H1 (cell line): ENCODE measurements at regions not wholly inside any gene's neighbourhood (a gene's known extent, or its start where the extent isn't known, plus 50 kb on each side); places are given as distances from the start of the nearest gene placed in this dataset.

Experiments
- CTCF ChIA-PET: fragments of 300-600 bp; sonication (Branson Sonifier 250); formaldehyde crosslinking; loops from one replicate; lab custom pipeline; 2021; ENCODE audit not compliant: partially characterized antibody; lab: Charles Lee
- POLR2A ChIA-PET: fragments of 300-600 bp; sonication (Branson Sonifier 250); formaldehyde crosslinking; loops from one replicate; lab custom pipeline; 2021; ENCODE audit warnings: inconsistent platforms; ENCODE audit not compliant: partially characterized antibody; lab: Charles Lee
- DNase-seq, 2 experiments: peaks; one replicate each; pipeline versions ENCODE4 v3.0.0 to v3.0.0-alpha.2; 2010 to 2022; ENCODE audit warnings: low spot score in 2 of 2, low read depth in 1 of 2, mixed read lengths in 1 of 2
- FAIRE-seq: peaks from 2 replicates; lab custom pipeline; 2011; peaks lifted over from hg19 to GRCh38; lab: Jason Lieb, UNC
- H2AFZ ChIP-seq: 2 replicates; pipeline ENCODE4 v1.8.1; 2012; ENCODE audit warnings: low read length, inconsistent platforms
- H2AK5ac ChIP-seq: 2 replicates; pipeline ENCODE4 v1.6.1; 2013; ENCODE audit warnings: low read depth, low read length
- H2BK120ac ChIP-seq: replicated peaks from 2 replicates; pipeline ENCODE3; 2013; ENCODE audit warnings: low read depth, low read length, inconsistent platforms
- H2BK12ac ChIP-seq: 2 replicates; pipeline ENCODE4 v1.6.1; 2013; ENCODE audit warnings: low read depth, low read length
- H2BK15ac ChIP-seq: 2 replicates; pipeline ENCODE4 v1.6.1; 2013; ENCODE audit warnings: low read length
- H2BK20ac ChIP-seq: 2 replicates; pipeline ENCODE4 v1.6.1; 2013; ENCODE audit warnings: low read length
- H2BK5ac ChIP-seq: 2 replicates; pipeline ENCODE4 v1.6.1; 2013; ENCODE audit warnings: low read depth, low read length
- H3K14ac ChIP-seq: 2 replicates; pipeline ENCODE4 v1.6.1; 2013; ENCODE audit warnings: inconsistent platforms; ENCODE audit not compliant: insufficient read length
- H3K18ac ChIP-seq: 2 replicates; pipeline ENCODE4 v1.6.1; 2013; ENCODE audit warnings: low read length; ENCODE audit errors: extremely low read depth
- H3K23ac ChIP-seq: 2 replicates; pipeline ENCODE4 v1.6.1; 2013; ENCODE audit warnings: inconsistent platforms; ENCODE audit not compliant: insufficient read length
- H3K23me2 ChIP-seq: 2 replicates; pipeline ENCODE4 v1.6.1; 2013; ENCODE audit warnings: low read depth, low read length
- H3K27ac ChIP-seq: 2 replicates; pipeline ENCODE4 v1.6.1; 2011; ENCODE audit warnings: low read depth, low read length, inconsistent platforms
- H3K27me3 ChIP-seq, 4 experiments: replicated peaks in 1 of 4; 1 replicate in 1 of 4; 2 replicates in 3 of 4; pipeline versions ENCODE4 v1.6.1 to v1.8.1; 2011 to 2013; ENCODE audit warnings: low read length in 3 of 4, mild to moderate bottlenecking in 3 of 4, inconsistent platforms in 2 of 4, mixed read lengths in 2 of 4, moderate library complexity in 1 of 4; ENCODE audit not compliant: control insufficient read depth in 3 of 4, insufficient read depth in 3 of 4; ENCODE audit errors: extremely low read depth in 1 of 4
- H3K36me3 ChIP-seq, 4 experiments: 2 replicates each; pipeline versions ENCODE4 v1.6.1 to v1.8.1; 2011 to 2013; ENCODE audit warnings: mild to moderate bottlenecking in 4 of 4, low read length in 3 of 4, moderate library complexity in 2 of 4, control low read depth in 1 of 4, inconsistent platforms in 1 of 4; ENCODE audit not compliant: insufficient read depth in 4 of 4, control insufficient read depth in 2 of 4
- H3K4ac ChIP-seq: replicated peaks from 2 replicates; pipeline ENCODE3; 2013; ENCODE audit warnings: low read length, low read depth, mixed read lengths, inconsistent platforms; ENCODE audit not compliant: insufficient read length
- H3K4me1 ChIP-seq, 4 experiments: replicated peaks in 1 of 4; 1 replicate in 1 of 4; 2 replicates in 3 of 4; pipeline versions ENCODE4 v1.6.1 to v1.8.1; 2011 to 2013; ENCODE audit warnings: low read length in 3 of 4, inconsistent platforms in 2 of 4, mixed read lengths in 1 of 4; ENCODE audit not compliant: insufficient read depth in 4 of 4, control insufficient read depth in 3 of 4
- H3K4me2 ChIP-seq, 2 experiments: 2 replicates each; pipeline versions ENCODE4 v1.6.1 to v1.8.1; 2011 to 2013; ENCODE audit warnings: low read depth in 2 of 2, low read length in 2 of 2, control low read depth in 1 of 2, inconsistent platforms in 1 of 2, mild to moderate bottlenecking in 1 of 2; ENCODE audit not compliant: insufficient read depth in 1 of 2
- H3K4me3 ChIP-seq, 4 experiments: fragments of 200-600, 300-600 bp in 1 of 4; sonication (generic), shearing (Covaris generic), sonication (Bioruptor Twin) in 1 of 4; 2 replicates each; pipeline versions ENCODE4 v1.5.1 to v1.8.1; 2011 to 2016; ENCODE audit warnings: low read length in 4 of 4, low read depth in 3 of 4, control low read depth in 2 of 4, inconsistent platforms in 2 of 4, mild to moderate bottlenecking in 2 of 4, mixed read lengths in 1 of 4, moderate library complexity in 1 of 4; ENCODE audit not compliant: insufficient read depth in 2 of 4; ENCODE audit errors: extremely low read depth in 1 of 4
- H3K56ac ChIP-seq: replicated peaks from 2 replicates; pipeline ENCODE3; 2013; ENCODE audit warnings: low read depth, mild to moderate bottlenecking, mixed read lengths, low read length, inconsistent platforms; ENCODE audit not compliant: insufficient read length
- H3K79me1 ChIP-seq: 2 replicates; pipeline ENCODE4 v1.6.1; 2013; ENCODE audit warnings: low read depth, low read length, control low read depth
- H3K79me2 ChIP-seq, 2 experiments: 2 replicates each; pipeline versions ENCODE4 v1.6.1 to v1.8.1; 2012 to 2013; ENCODE audit warnings: low read length in 2 of 2, mild to moderate bottlenecking in 2 of 2, inconsistent platforms in 1 of 2; ENCODE audit not compliant: insufficient read depth in 2 of 2, control insufficient read depth in 1 of 2
- H3K9ac ChIP-seq, 4 experiments: replicated peaks in 1 of 4; 1 replicate in 1 of 4; 2 replicates in 3 of 4; pipeline versions ENCODE4 v1.6.1 to v1.8.1; 2011 to 2013; ENCODE audit warnings: low read depth in 3 of 4, low read length in 3 of 4, control low read depth in 2 of 4, mild to moderate bottlenecking in 2 of 4, moderate library complexity in 2 of 4, inconsistent platforms in 1 of 4; ENCODE audit errors: extremely low read depth in 1 of 4
- H3K9me3 ChIP-seq, 2 experiments: 2 replicates each; pipeline versions ENCODE4 v1.6.1 to v1.8.1; 2012 to 2013; ENCODE audit warnings: mild to moderate bottlenecking in 2 of 2, moderate library complexity in 2 of 2, control low read depth in 1 of 2, inconsistent platforms in 1 of 2, low read depth in 1 of 2, low read length in 1 of 2, mixed read lengths in 1 of 2; ENCODE audit not compliant: insufficient read depth in 2 of 2
- H4K20me1 ChIP-seq, 2 experiments: replicated peaks in 1 of 2; 2 replicates each; pipeline versions ENCODE3 to v1.8.1; 2011 to 2013; ENCODE audit warnings: inconsistent platforms in 2 of 2, low read length in 2 of 2, mild to moderate bottlenecking in 1 of 2; ENCODE audit not compliant: insufficient read depth in 2 of 2, control insufficient read depth in 1 of 2
- H4K5ac ChIP-seq: 2 replicates; pipeline ENCODE4 v1.6.1; 2013; ENCODE audit warnings: low read length, low read depth, mixed read lengths, inconsistent platforms; ENCODE audit not compliant: insufficient read length
- H4K8ac ChIP-seq: 2 replicates; pipeline ENCODE4 v1.8.0; 2013; ENCODE audit warnings: mild to moderate bottlenecking, moderate library complexity, low read length, inconsistent platforms; ENCODE audit not compliant: insufficient read depth; ENCODE audit errors: extremely low read depth
- H4K91ac ChIP-seq: replicated peaks from 2 replicates; pipeline ENCODE3; 2013; ENCODE audit warnings: low read length, mixed read lengths, inconsistent platforms; ENCODE audit not compliant: insufficient read length
- BACH1 ChIP-seq: IDR thresholded peaks from 2 replicates; pipeline ENCODE4 v1.6.1; 2012; ENCODE audit warnings: low read length, improper control_type of control experiment
- BCL11A ChIP-seq, 2 experiments: IDR thresholded peaks; one replicate each; pipeline ENCODE4 v1.6.1; 2011; ENCODE audit warnings: low read depth in 2 of 2, low read length in 2 of 2, mild to moderate bottlenecking in 2 of 2
- GABPA ChIP-seq: IDR thresholded peaks from 2 replicates; pipeline ENCODE4 v1.6.1; 2011; ENCODE audit warnings: mild to moderate bottlenecking, low read length, moderate library complexity, borderline replicate concordance; ENCODE audit not compliant: insufficient read depth
- JUN ChIP-seq: IDR thresholded peaks from 2 replicates; pipeline ENCODE4 v1.6.1; 2011; ENCODE audit warnings: low read depth, mild to moderate bottlenecking, improper control_type of control experiment, low read length
- KDM1A ChIP-seq: fragments of 200-600, 300-600 bp; sonication (generic); IDR thresholded peaks from 2 replicates; pipeline ENCODE4 v1.7.1; 2016; ENCODE audit warnings: mild to moderate bottlenecking, low read length, borderline replicate concordance
- POU5F1 ChIP-seq: IDR thresholded peaks from 2 replicates; pipeline ENCODE4 v1.6.1; 2011; ENCODE audit warnings: low read depth, mild to moderate bottlenecking, low read length, moderate library complexity
- RAD21 ChIP-seq, 2 experiments: IDR thresholded peaks in 1 of 2; conservative IDR thresholded peaks in 1 of 2; 2 replicates each; pipeline ENCODE4 v1.6.1; 2011; ENCODE audit warnings: low read depth in 2 of 2, low read length in 2 of 2, improper control_type of control experiment in 1 of 2, inconsistent platforms in 1 of 2, mild to moderate bottlenecking in 1 of 2, moderate library complexity in 1 of 2
- RFX5 ChIP-seq: IDR thresholded peaks from 2 replicates; pipeline ENCODE4 v1.6.1; 2011; ENCODE audit warnings: low read depth, low read length, improper control_type of control experiment, borderline replicate concordance
- SIN3A ChIP-seq, 2 experiments: IDR thresholded peaks in 1 of 2; conservative IDR thresholded peaks in 1 of 2; 2 replicates each; pipeline ENCODE4 v1.6.1; 2011 to 2012; ENCODE audit warnings: low read length in 2 of 2, improper control_type of control experiment in 1 of 2, low read depth in 1 of 2, mild to moderate bottlenecking in 1 of 2
- TAF1 ChIP-seq: IDR thresholded peaks from 2 replicates; pipeline ENCODE4 v1.6.1; 2011; ENCODE audit warnings: mild to moderate bottlenecking, low read depth, low read length
- TAF7 ChIP-seq: optimal IDR thresholded peaks from 2 replicates; pipeline ENCODE3; 2011; ENCODE audit warnings: low read depth, mild to moderate bottlenecking, inconsistent platforms, low read length, moderate library complexity, borderline replicate concordance
- TCF12 ChIP-seq: IDR thresholded peaks from 2 replicates; pipeline ENCODE4 v1.6.1; 2011; ENCODE audit warnings: low read depth, mild to moderate bottlenecking, low read length
- WGBS, 2 experiments: shearing (Covaris generic) in 1 of 2; methylation state at CpG; one replicate each; pipeline versions ENCODE4 v1.1.6 to v1.1.7; 2013 to 2015; ENCODE audit warnings: low lambda C conversion rate in 2 of 2, mixed read lengths in 2 of 2, inconsistent platforms in 1 of 2, low coverage in 1 of 2, missing lambda C conversion rate in 1 of 2; ENCODE audit not compliant: insufficient replicate concordance in 2 of 2, insufficient coverage in 1 of 2, insufficient read length in 1 of 2; ENCODE audit errors: extremely low coverage in 1 of 2, missing lambda C conversion rate in 1 of 2; 5-methylcytosine and 5-hydroxymethylcytosine counted together
- TF ChIP-seq, protein P1 (sequence below): IDR thresholded peaks from 2 replicates; pipeline ENCODE4 v1.6.1; 2011; ENCODE audit warnings: low read depth, mild to moderate bottlenecking, low read length; ENCODE audit not compliant: insufficient read depth
- TF ChIP-seq, protein P2 (sequence below): IDR thresholded peaks from 2 replicates; pipeline ENCODE4 v1.6.1; 2012; ENCODE audit warnings: inconsistent platforms

DNA sequence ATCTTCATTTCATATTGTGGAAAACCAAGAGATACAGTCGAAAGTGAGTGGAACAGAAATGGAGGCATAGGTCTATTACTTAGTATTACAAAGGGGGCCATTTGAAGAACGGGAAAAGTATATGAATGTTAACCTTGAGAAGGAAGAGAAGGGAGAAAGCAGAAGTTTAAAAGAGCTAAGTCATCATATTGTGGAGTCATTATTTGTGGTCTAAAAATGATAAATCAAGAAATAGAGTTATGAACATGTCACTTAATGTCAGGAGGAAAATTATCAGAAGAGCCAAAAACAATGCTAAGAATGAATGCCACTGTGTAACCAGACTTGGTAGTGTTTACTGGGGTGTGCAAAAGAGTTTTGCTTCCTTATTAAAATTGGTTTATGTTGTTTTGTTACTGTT, 589.5 kb upstream of the LCORL start:
- Histone ChIP-seq H3K4me2 (no peak overlapping the region), H3K23me2 (no peaks in the 10 kb centered on the region; the same call in 1 of the 2 replicates), H2BK15ac (no peak overlapping the region), H3K4me3 (no peak overlapping the region), H3K9ac (no peak overlapping the region), H3K4ac (no peak overlapping the region), H4K91ac (no peak overlapping the region), H3K79me1 (no peaks in the 10 kb centered on the region), H3K79me2 (no peaks in the 10 kb centered on the region), H2AK5ac (no peak overlapping the region), H4K20me1 (no peaks in the 10 kb centered on the region), H3K14ac (no peak overlapping the region), H3K36me3 (no peaks in the 10 kb centered on the region), H2BK20ac (no peak overlapping the region), H3K18ac (no peak overlapping the region), H2BK12ac (no peak overlapping the region), H4K5ac (no peak overlapping the region), H2AFZ (no peak overlapping the region), H3K9me3 (no peaks in the 10 kb centered on the region), H3K56ac (no peak overlapping the region), H4K8ac (no peak overlapping the region), H2BK120ac (no peak overlapping the region), H3K27me3 (no peaks in the 10 kb centered on the region), H3K23ac (no peak overlapping the region), H3K4me1 (no peaks in the 10 kb centered on the region), H3K27ac (no peak overlapping the region), H2BK5ac (no peak overlapping the region)
- no peak for FAIRE-seq
- DNase-seq, result no peak
- ChIA-PET CTCF (no interaction called here), POLR2A (no interaction called here)
- 96% methylated on average over 2 of the region's 2 CpGs; no CpG with 5 or more reads in 1 of the 2 experiments for WGBS, 2 experiments
- TF ChIP-seq POU5F1 (no peak), RFX5 (no peak), TAF7 (no peak), TCF12 (no peak), KDM1A (no peak), BCL11A (IDR thresholded peaks at IDR 0.05; ENCODE audit: low read depth in 2 of 2, low read length in 2 of 2) (no peak), BACH1 (no peak), RAD21 (IDR thresholded peaks at IDR 0.05 in 1 of 2, conservative IDR thresholded peaks at IDR 0.05 in 1 of 2; ENCODE audit: low read depth in 2 of 2, low read length in 2 of 2) (no peak), GABPA (no peak), SIN3A (conservative IDR thresholded peaks at IDR 0.05 in 1 of 2, IDR thresholded peaks at IDR 0.05 in 1 of 2; ENCODE audit: low read depth in 1 of 2, low read length in 2 of 2) (no peak), TAF1 (no peak), JUN (no peak)
- TF ChIP-seq, protein P1, sequence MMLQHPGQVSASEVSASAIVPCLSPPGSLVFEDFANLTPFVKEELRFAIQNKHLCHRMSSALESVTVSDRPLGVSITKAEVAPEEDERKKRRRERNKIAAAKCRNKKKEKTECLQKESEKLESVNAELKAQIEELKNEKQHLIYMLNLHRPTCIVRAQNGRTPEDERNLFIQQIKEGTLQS, result no peak
- TF ChIP-seq, protein P2, sequence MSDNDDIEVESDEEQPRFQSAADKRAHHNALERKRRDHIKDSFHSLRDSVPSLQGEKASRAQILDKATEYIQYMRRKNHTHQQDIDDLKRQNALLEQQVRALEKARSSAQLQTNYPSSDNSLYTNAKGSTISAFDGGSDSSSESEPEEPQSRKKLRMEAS, result no peak
